BE2C (cell line): ENCODE measurements at regions not wholly inside any gene's neighbourhood (a gene's known extent, or its start where the extent isn't known, plus 50 kb on each side); places are given as distances from the start of the nearest gene placed in this dataset.

Experiments used
- DNase-seq: peaks from one replicate; pipeline ENCODE4 v3.0.0-alpha.2; 2020
- H3K27me3 ChIP-seq: fragments of 250-450 bp; sonication (Bioruptor Pico); 2 replicates; pipeline ENCODE4 v1.5.1; 2020; ENCODE audit warnings: mild to moderate bottlenecking
- H3K36me3 ChIP-seq: fragments of 250-450 bp; sonication (Bioruptor Pico); 2 replicates; pipeline ENCODE4 v1.5.1; 2020; ENCODE audit warnings: mild to moderate bottlenecking
- H3K4me1 ChIP-seq: fragments of 250-450 bp; sonication (Bioruptor Pico); 2 replicates; pipeline ENCODE4 v1.5.1; 2020
- H3K4me3 ChIP-seq: 2 replicates; pipeline ENCODE4 v1.5.1; 2011; ENCODE audit warnings: low read depth, low read length
- H3K9me3 ChIP-seq: fragments of 250-450 bp; sonication (Bioruptor Pico); 2 replicates; pipeline ENCODE4 v1.5.1; 2020
- CTCF ChIP-seq: IDR thresholded peaks from 2 replicates; pipeline ENCODE4 v1.5.1; 2012; ENCODE audit warnings: mild to moderate bottlenecking, low read depth, low read length

DNA sequence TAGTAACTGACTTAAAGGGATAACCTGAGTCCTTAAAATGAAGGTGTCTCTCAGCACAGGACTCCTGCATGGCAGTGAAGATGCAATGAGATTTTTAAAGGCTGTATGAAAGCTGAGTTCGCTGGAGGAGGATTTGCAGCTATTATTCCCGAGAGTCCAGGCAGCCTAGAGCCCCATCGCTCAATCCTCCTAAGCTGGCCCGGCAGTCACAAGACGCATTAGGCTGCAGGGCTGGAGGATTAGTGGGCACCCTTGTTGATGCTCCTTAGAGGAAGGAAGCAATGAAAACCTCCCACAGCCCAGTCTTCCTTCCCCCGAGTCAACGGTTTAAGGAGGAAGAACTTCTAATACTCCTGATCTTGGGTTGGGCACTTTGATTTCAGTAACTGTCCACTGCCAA is 239.5 kb downstream of the EFNB2 start:
- no peaks in the 10 kb centered on the region for H3K4me1 ChIP-seq
- no peaks in the 10 kb centered on the region for H3K9me3 ChIP-seq
- H3K27me3 ChIP-seq = no peaks in the 10 kb centered on the region
- no peaks in the 10 kb centered on the region for H3K36me3 ChIP-seq
- no peak for TF ChIP-seq CTCF
- DNase-seq = no peak
- no peak overlapping the region for H3K4me3 ChIP-seq

- Histone ChIP-seq H3K36me3 (no peaks in the 10 kb centered on the region), H3K4me1 (0 out of 2 replicates have a peak, but pooled peaks cover 2% of the 10 kb centered on the region), H3K9me3 (no peaks in the 10 kb centered on the region; the same call in 1 of the 2 replicates), H3K27me3 (no peaks in the 10 kb centered on the region), H3K4me3 (no peak overlapping the region)
- TF ChIP-seq CTCF = no peak
- DNase-seq = no peak
Observed at GRCh38 chr13:106291006-106291405, 244.5 kb downstream of the EFNB2 start.

DNA sequence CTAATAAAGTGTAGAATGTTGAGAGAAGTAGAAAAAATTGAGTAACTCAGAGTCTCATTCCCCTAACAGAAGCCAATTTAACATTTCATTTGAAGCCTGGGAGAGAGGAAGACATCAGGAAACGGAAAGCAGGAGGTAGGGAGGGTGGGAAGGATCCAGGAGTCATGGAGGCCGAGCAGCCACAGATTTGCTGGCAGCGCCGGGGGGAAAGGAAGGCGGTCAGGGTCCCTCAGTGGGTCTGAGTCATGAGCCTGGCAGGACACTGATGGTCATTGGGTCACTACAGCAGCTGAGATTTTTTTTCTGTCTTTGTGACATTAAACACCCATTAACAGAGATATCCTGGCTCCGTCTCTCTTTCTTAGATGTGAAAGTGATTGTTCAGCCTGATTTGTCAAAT is 248.1 kb downstream of the EFNB2 start:
- no peak for TF ChIP-seq CTCF
- H3K9me3 ChIP-seq = no peaks in the 10 kb centered on the region; the same call in 1 of the 2 replicates

DNA sequence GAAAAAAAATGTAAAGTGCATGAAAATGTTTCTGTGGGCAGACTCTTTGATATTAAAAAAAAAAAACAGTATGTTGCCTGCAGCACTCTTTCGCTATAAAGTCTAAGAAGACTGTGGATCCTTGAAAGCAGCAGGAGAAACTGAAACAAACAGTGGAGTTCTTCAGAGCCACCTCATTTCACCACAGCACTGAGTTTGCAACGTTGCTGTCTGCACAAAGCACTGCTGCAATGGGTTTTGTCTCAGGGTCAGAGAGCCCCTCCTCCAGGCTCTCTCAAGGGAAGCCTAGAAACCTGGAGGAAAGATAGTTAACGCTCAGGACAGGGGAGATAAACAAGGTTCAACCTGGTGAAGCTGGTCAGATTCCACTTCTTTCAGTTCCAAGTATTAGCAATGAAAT is 248.7 kb downstream of the EFNB2 start:
- no peaks in the 10 kb centered on the region for H3K27me3 ChIP-seq
- 0 out of 2 replicates have a peak, but pooled peaks cover 2% of the 10 kb centered on the region for H3K4me1 ChIP-seq
- no peak for TF ChIP-seq CTCF
- DNase-seq = no peak
- no peaks in the 10 kb centered on the region; the same call in 1 of the 2 replicates for H3K9me3 ChIP-seq
- H3K36me3 ChIP-seq = no peaks in the 10 kb centered on the region
- H3K4me3 ChIP-seq = no peak overlapping the region

More for the DNA sequence above, 248.1 kb downstream of the EFNB2 start:
- no peak for DNase-seq
- Histone ChIP-seq H3K4me3 (no peak overlapping the region), H3K36me3 (no peaks in the 10 kb centered on the region), H3K4me1 (0 out of 2 replicates have a peak, but pooled peaks cover 2% of the 10 kb centered on the region), H3K27me3 (no peaks in the 10 kb centered on the region)

GRCh38 chr13:106284358-106284757 is 251.1 kb downstream of the EFNB2 start:
- H3K4me3 ChIP-seq = no peak overlapping the region
- TF ChIP-seq CTCF = no peak
- no peak for DNase-seq
- 0 out of 2 replicates have a peak, but pooled peaks cover 2% of the 10 kb centered on the region for H3K4me1 ChIP-seq
- H3K27me3 ChIP-seq = no peaks in the 10 kb centered on the region
- no peaks in the 10 kb centered on the region; the same call in 1 of the 2 replicates for H3K9me3 ChIP-seq
- H3K36me3 ChIP-seq = no peaks in the 10 kb centered on the region

GRCh38 chr13:106281426-106281825 is 254.0 kb downstream of the EFNB2 start:
- H3K4me3 ChIP-seq = no peak overlapping the region
- H3K4me1 ChIP-seq = no peaks in the 10 kb centered on the region
- H3K27me3 ChIP-seq = no peaks in the 10 kb centered on the region
- TF ChIP-seq CTCF = no peak
- no peaks in the 10 kb centered on the region for H3K36me3 ChIP-seq
- DNase-seq = no peak
- H3K9me3 ChIP-seq = no peaks in the 10 kb centered on the region
